LNCAP (cell line): ENCODE measurements at regions not wholly inside any gene's neighbourhood (a gene's known extent, or its start where the extent isn't known, plus 50 kb on each side); places are given as distances from the start of the nearest gene placed in this dataset.

ENCODE experiments used
- CTCF ChIP-seq: fragments of 450-650 bp; IDR thresholded peaks from 2 replicates; pipeline ENCODE4 v1.5.1; 2017; ENCODE audit warnings: mild to moderate bottlenecking

- no peak for TF ChIP-seq CTCF
These were observed 142.8 kb upstream of the FOXF1 start for GRCh38 chr16:86367291-86368072.

- no peak for TF ChIP-seq CTCF
These were observed 142.1 kb upstream of the FOXF1 start for GRCh38 chr16:86368261-86368660.

GRCh38 chr16:86370062-86370461, 140.3 kb upstream of the FOXF1 start:
- no peak for TF ChIP-seq CTCF

GRCh38 chr16:86371083-86371803, 139.1 kb upstream of the FOXF1 start:
- TF ChIP-seq CTCF, result no peak

GRCh38 chr16:86372193-86372592, 138.1 kb upstream of the FOXF1 start:
- no peak for TF ChIP-seq CTCF

GRCh38 chr16:86373276-86373901, 136.9 kb upstream of the FOXF1 start:
- TF ChIP-seq CTCF, result no peak

GRCh38 chr16:86374603-86375130, 135.7 kb upstream of the FOXF1 start:
- no peak for TF ChIP-seq CTCF
